ENCODE measurements at regions not wholly inside any gene's neighbourhood (a gene's known extent, or its start where the extent isn't known, plus 50 kb on each side); places are given as distances from the start of the nearest gene placed in this dataset.

DNA sequence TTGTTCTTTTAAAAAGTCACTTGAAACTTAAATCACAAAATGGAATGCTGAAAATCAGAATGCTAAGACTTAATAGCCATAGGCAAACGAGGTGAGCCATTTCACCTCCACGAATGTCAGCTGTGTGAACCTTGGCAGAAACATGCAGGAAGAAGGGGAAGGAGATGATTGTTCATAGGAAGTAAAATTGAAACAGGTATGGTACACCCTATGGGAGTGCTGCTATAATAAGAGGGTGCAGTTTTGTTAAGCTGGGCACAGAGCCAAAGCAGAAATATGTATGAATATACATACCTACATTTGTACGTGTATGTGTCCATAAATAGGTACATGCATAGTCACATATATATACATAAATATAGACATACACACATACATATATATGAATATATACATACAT, 51.0 kb upstream of the SPINK5 start:
- Histone ChIP-seq H3K9me3 (ENCODE audit: control insufficient read depth, low read length) (peaks cover 12% of the 10 kb centered on the region), H3K36me3 (ENCODE audit: control insufficient read depth, insufficient read depth, low read length) (peaks cover 10% of the 10 kb centered on the region), H3K4me1 (ENCODE audit: control insufficient read depth, insufficient read depth, low read length) (no peaks in the 10 kb centered on the region), H3K27me3 (ENCODE audit: control insufficient read depth, insufficient read depth, low read length, poor library complexity, severe bottlenecking) (no peaks in the 10 kb centered on the region), H3K9ac (ENCODE audit: extremely low read depth, low read length, poor library complexity, severe bottlenecking) (no peak overlapping the region), H3K27ac (ENCODE audit: low read depth, low read length) (no peak overlapping the region), H3K4me3 (ENCODE audit: low read length) (no peak overlapping the region)
- H3K9me3 Mint-ChIP-seq = no peaks in the 10 kb centered on the region
- H3K27me3 Mint-ChIP-seq (ENCODE audit: insufficient read depth) = no peaks in the 10 kb centered on the region
- H3K4me1 Mint-ChIP-seq = peaks cover 4% of the 10 kb centered on the region
- H3K4me3 Mint-ChIP-seq = no peak overlapping the region
- H3K27ac Mint-ChIP-seq = no peak overlapping the region
- DNase-seq = no peak
- WGBS, 2 experiments (ENCODE audit: insufficient coverage in 1 of 2, insufficient read length in 1 of 2) = 91 to 95% methylated on average over 2 of the region's 3 CpGs
- H3K36me3 Mint-ChIP-seq (ENCODE audit: low read depth) = peaks cover 16% of the 10 kb centered on the region
- no peak for TF ChIP-seq CTCF (conservative IDR thresholded peaks at IDR 0.05)

GRCh38 chr5:148011398-148012137, 52.2 kb upstream of the SPINK5 start:
- H3K27ac Mint-ChIP-seq = no peak overlapping the region
- TF ChIP-seq CTCF (conservative IDR thresholded peaks at IDR 0.05) = no peak
- H3K36me3 Mint-ChIP-seq (ENCODE audit: low read depth) = peaks cover 24% of the 10 kb centered on the region
- peaks cover 4% of the 10 kb centered on the region for H3K4me1 Mint-ChIP-seq
- H3K27me3 Mint-ChIP-seq (ENCODE audit: insufficient read depth) = no peaks in the 10 kb centered on the region
- no peak overlapping the region for H3K9ac ChIP-seq (ENCODE audit: extremely low read depth, low read length, poor library complexity, severe bottlenecking)
- H3K4me1 ChIP-seq (ENCODE audit: control insufficient read depth, insufficient read depth, low read length) = no peaks in the 10 kb centered on the region
- DNase-seq = no peak
- peaks cover 19% of the 10 kb centered on the region for H3K36me3 ChIP-seq (ENCODE audit: control insufficient read depth, insufficient read depth, low read length)
- no peak overlapping the region for H3K4me3 ChIP-seq (ENCODE audit: low read length)
- 92 to 100% methylated on average over 3 of the region's 3 CpGs for WGBS, 2 experiments (ENCODE audit: insufficient coverage in 1 of 2, insufficient read length in 1 of 2)
- H3K9me3 Mint-ChIP-seq = no peaks in the 10 kb centered on the region
- no peak overlapping the region for H3K27ac ChIP-seq (ENCODE audit: low read depth, low read length)
- peaks cover 15% of the 10 kb centered on the region for H3K9me3 ChIP-seq (ENCODE audit: control insufficient read depth, low read length)
- H3K4me3 Mint-ChIP-seq = no peak overlapping the region
- H3K27me3 ChIP-seq (ENCODE audit: control insufficient read depth, insufficient read depth, low read length, poor library complexity, severe bottlenecking) = no peaks in the 10 kb centered on the region

GRCh38 chr5:148005788-148006520, 57.8 kb upstream of the SPINK5 start:
- Histone ChIP-seq H3K9ac (ENCODE audit: extremely low read depth, low read length, poor library complexity, severe bottlenecking) (no peak overlapping the region), H3K27me3 (ENCODE audit: control insufficient read depth, insufficient read depth, low read length, poor library complexity, severe bottlenecking) (no peaks in the 10 kb centered on the region), H3K36me3 (ENCODE audit: control insufficient read depth, insufficient read depth, low read length) (peaks cover 25% of the 10 kb centered on the region), H3K27ac (ENCODE audit: low read depth, low read length) (no peak overlapping the region), H3K4me1 (ENCODE audit: control insufficient read depth, insufficient read depth, low read length) (no peaks in the 10 kb centered on the region), H3K4me3 (ENCODE audit: low read length) (no peak overlapping the region), H3K9me3 (ENCODE audit: control insufficient read depth, low read length) (peaks cover 38% of the 10 kb centered on the region)
- TF ChIP-seq CTCF (conservative IDR thresholded peaks at IDR 0.05) = peak; percentile 72
- WGBS, 2 experiments (ENCODE audit: insufficient coverage in 1 of 2, insufficient read length in 1 of 2) = 75 to 80% methylated on average over 7 to 12 of the region's 12 CpGs
- Mint-ChIP-seq H3K36me3 (ENCODE audit: low read depth) (peaks cover 57% of the 10 kb centered on the region), H3K4me3 (no peak overlapping the region), H3K9me3 (peaks cover 25% of the 10 kb centered on the region), H3K27ac (no peak overlapping the region), H3K4me1 (no peaks in the 10 kb centered on the region), H3K27me3 (ENCODE audit: insufficient read depth) (no peaks in the 10 kb centered on the region)
- peak; percentile 81 for DNase-seq
